ENCODE measurements at regions not wholly inside any gene's neighbourhood (a gene's known extent, or its start where the extent isn't known, plus 50 kb on each side); places are given as distances from the start of the nearest gene placed in this dataset.
"Not testable (repeated sequence)": the region's sequence is repeated elsewhere in the genome, so short reads cannot be mapped to it uniquely, and the experiment has no call there.

GRCh38 chr5:154673506-154673905 lies 81.7 kb upstream of the LARP1 start:
- Histone ChIP-seq H3K9me3 (replicated peaks) (no peaks in the 10 kb centered on the region; the same call in 1 of the 2 replicates), H3K4me3 (no peak overlapping the region), H3K36me3 (no peaks in the 10 kb centered on the region), H3K27ac (no peak overlapping the region), H3K4me1 (no peaks in the 10 kb centered on the region), H3K27me3 (no peaks in the 10 kb centered on the region)
- DNase-seq: no peak

- not testable (repeated sequence) for H3K4me3 ChIP-seq; DNase-seq; H3K9me3 ChIP-seq (replicated peaks); H3K4me1 ChIP-seq; H3K27me3 ChIP-seq; H3K27ac ChIP-seq; H3K36me3 ChIP-seq
Measured at GRCh38 chr5:154669913-154670312, 85.3 kb upstream of the LARP1 start.

GRCh38 chr5:154669402-154669801 lies 85.8 kb upstream of the LARP1 start:
- no peak for DNase-seq
- H3K4me1 ChIP-seq: no peaks in the 10 kb centered on the region
- no peaks in the 10 kb centered on the region for H3K27me3 ChIP-seq
- no peak overlapping the region for H3K27ac ChIP-seq
- no peak overlapping the region for H3K4me3 ChIP-seq
- H3K9me3 ChIP-seq (replicated peaks): peaks cover 3% of the 10 kb centered on the region; the same call in 1 of the 2 replicates
- H3K36me3 ChIP-seq: no peaks in the 10 kb centered on the region

GRCh38 chr5:154664869-154665268 lies 90.3 kb upstream of the LARP1 start:
- Histone ChIP-seq H3K27me3 (no peaks in the 10 kb centered on the region), H3K4me3 (no peak overlapping the region), H3K27ac (no peak overlapping the region), H3K4me1 (no peaks in the 10 kb centered on the region), H3K36me3 (no peaks in the 10 kb centered on the region), H3K9me3 (replicated peaks) (peaks cover 3% of the 10 kb centered on the region)
- no peak for DNase-seq

- H3K27ac ChIP-seq: no peak overlapping the region
- no peak for DNase-seq
- no peaks in the 10 kb centered on the region for H3K4me1 ChIP-seq
- no peaks in the 10 kb centered on the region for H3K27me3 ChIP-seq
- peaks cover 3% of the 10 kb centered on the region for H3K9me3 ChIP-seq (replicated peaks)
- no peaks in the 10 kb centered on the region for H3K36me3 ChIP-seq
- H3K4me3 ChIP-seq: no peak overlapping the region
Measured at GRCh38 chr5:154663424-154663823, 91.8 kb upstream of the LARP1 start.

- H3K27ac ChIP-seq: no peak overlapping the region
- DNase-seq: peak in 1 of 2 experiments; percentile 27
- no peaks in the 10 kb centered on the region for H3K9me3 ChIP-seq (replicated peaks)
- H3K36me3 ChIP-seq: no peaks in the 10 kb centered on the region
- no peak overlapping the region for H3K4me3 ChIP-seq
- H3K4me1 ChIP-seq: no peaks in the 10 kb centered on the region
- no peaks in the 10 kb centered on the region for H3K27me3 ChIP-seq
Measured at GRCh38 chr5:154654486-154655371, 100.4 kb upstream of the LARP1 start.

GRCh38 chr5:154653764-154654485 lies 101.3 kb upstream of the LARP1 start:
- Histone ChIP-seq H3K27me3 (no peaks in the 10 kb centered on the region), H3K36me3 (no peaks in the 10 kb centered on the region), H3K27ac (no peak overlapping the region), H3K4me1 (no peaks in the 10 kb centered on the region), H3K9me3 (replicated peaks) (no peaks in the 10 kb centered on the region), H3K4me3 (no peak overlapping the region)
- DNase-seq: no peak

GRCh38 chr5:154653418-154653763 lies 101.8 kb upstream of the LARP1 start:
- H3K27me3 ChIP-seq: no peaks in the 10 kb centered on the region
- DNase-seq: no peak
- no peaks in the 10 kb centered on the region for H3K9me3 ChIP-seq (replicated peaks)
- no peak overlapping the region for H3K27ac ChIP-seq
- H3K36me3 ChIP-seq: no peaks in the 10 kb centered on the region
- H3K4me3 ChIP-seq: no peak overlapping the region
- H3K4me1 ChIP-seq: no peaks in the 10 kb centered on the region

- H3K4me3 ChIP-seq: no peak overlapping the region
- H3K4me1 ChIP-seq: no peaks in the 10 kb centered on the region
- H3K27ac ChIP-seq: no peak overlapping the region
- no peak for DNase-seq
- no peaks in the 10 kb centered on the region for H3K27me3 ChIP-seq
- H3K9me3 ChIP-seq (replicated peaks): no peaks in the 10 kb centered on the region
- no peaks in the 10 kb centered on the region for H3K36me3 ChIP-seq
Measured at GRCh38 chr5:154652746-154653417, 102.3 kb upstream of the LARP1 start.

GRCh38 chr5:154651795-154652194 lies 103.4 kb upstream of the LARP1 start:
- H3K4me3 ChIP-seq; H3K27ac ChIP-seq; H3K9me3 ChIP-seq (replicated peaks); DNase-seq; H3K27me3 ChIP-seq; H3K4me1 ChIP-seq; H3K36me3 ChIP-seq: not testable (repeated sequence)

GRCh38 chr5:154648706-154649105 lies 106.5 kb upstream of the LARP1 start:
- no peak for DNase-seq
- Histone ChIP-seq H3K4me1 (no peaks in the 10 kb centered on the region), H3K9me3 (replicated peaks) (no peaks in the 10 kb centered on the region), H3K4me3 (no peak overlapping the region), H3K27ac (no peak overlapping the region), H3K36me3 (no peaks in the 10 kb centered on the region), H3K27me3 (no peaks in the 10 kb centered on the region)

GRCh38 chr5:154648229-154648628 lies 106.9 kb upstream of the LARP1 start:
- Histone ChIP-seq H3K4me3 (no peak overlapping the region), H3K4me1 (no peaks in the 10 kb centered on the region), H3K27ac (no peak overlapping the region), H3K36me3 (no peaks in the 10 kb centered on the region), H3K9me3 (replicated peaks) (no peaks in the 10 kb centered on the region), H3K27me3 (no peaks in the 10 kb centered on the region)
- DNase-seq: no peak

GRCh38 chr5:154647761-154648145 lies 107.4 kb upstream of the LARP1 start:
- Histone ChIP-seq H3K27me3 (no peaks in the 10 kb centered on the region), H3K4me3 (no peak overlapping the region), H3K27ac (no peak overlapping the region), H3K36me3 (no peaks in the 10 kb centered on the region), H3K9me3 (replicated peaks) (no peaks in the 10 kb centered on the region), H3K4me1 (no peaks in the 10 kb centered on the region)
- no peak for DNase-seq

- no peak for DNase-seq
- Histone ChIP-seq H3K27ac (no peak overlapping the region), H3K27me3 (no peaks in the 10 kb centered on the region), H3K4me1 (no peaks in the 10 kb centered on the region), H3K4me3 (no peak overlapping the region), H3K36me3 (no peaks in the 10 kb centered on the region), H3K9me3 (replicated peaks) (no peaks in the 10 kb centered on the region)
Measured at GRCh38 chr5:154647114-154647760, 107.9 kb upstream of the LARP1 start.

- Histone ChIP-seq H3K36me3 (no peaks in the 10 kb centered on the region), H3K27me3 (no peaks in the 10 kb centered on the region), H3K4me1 (no peaks in the 10 kb centered on the region), H3K27ac (no peak overlapping the region), H3K4me3 (no peak overlapping the region), H3K9me3 (replicated peaks) (no peaks in the 10 kb centered on the region)
- DNase-seq: no peak
Measured at GRCh38 chr5:154646745-154647113, 108.4 kb upstream of the LARP1 start.
